OCI-LY3 (cell line): ENCODE measurements at regions not wholly inside any gene's neighbourhood (a gene's known extent, or its start where the extent isn't known, plus 50 kb on each side); places are given as distances from the start of the nearest gene placed in this dataset.

Experiments used
- EZH2phosphoT487 ChIP-seq: fragments of 200-600 bp; shearing (Covaris generic); IDR thresholded peaks from 2 replicates; pipeline ENCODE4 v1.6.1; 2018; ENCODE audit warnings: antibody characterized with exemption, mixed run types, low read depth
- TF ChIP-seq, protein P1 (sequence below): fragments of 200-600, 300-600 bp; sonication (generic); IDR thresholded peaks from 2 replicates; pipeline ENCODE4 v1.5.1; 2014; ENCODE audit warnings: antibody characterized with exemption, low read length, low read depth

DNA sequence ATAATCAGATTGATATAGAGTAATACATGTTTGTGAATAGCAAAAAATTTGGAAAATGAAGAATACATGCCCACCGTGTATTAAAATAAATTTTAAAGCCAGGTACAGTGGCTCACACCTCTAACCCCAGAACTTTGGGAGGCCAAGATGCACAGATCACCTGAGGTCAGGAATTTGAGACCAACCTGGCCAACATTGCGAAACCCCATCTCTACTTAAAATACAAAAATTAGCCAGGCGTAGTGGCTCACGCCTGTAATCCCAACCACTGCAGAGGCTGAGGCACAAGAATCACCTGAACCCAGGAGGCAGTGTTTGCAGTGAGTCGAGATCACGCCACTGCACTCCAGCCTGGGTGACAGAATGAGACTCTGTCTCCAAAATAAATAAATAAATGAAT lies 266.3 kb downstream of the SI start:
- TF ChIP-seq, protein P1, sequence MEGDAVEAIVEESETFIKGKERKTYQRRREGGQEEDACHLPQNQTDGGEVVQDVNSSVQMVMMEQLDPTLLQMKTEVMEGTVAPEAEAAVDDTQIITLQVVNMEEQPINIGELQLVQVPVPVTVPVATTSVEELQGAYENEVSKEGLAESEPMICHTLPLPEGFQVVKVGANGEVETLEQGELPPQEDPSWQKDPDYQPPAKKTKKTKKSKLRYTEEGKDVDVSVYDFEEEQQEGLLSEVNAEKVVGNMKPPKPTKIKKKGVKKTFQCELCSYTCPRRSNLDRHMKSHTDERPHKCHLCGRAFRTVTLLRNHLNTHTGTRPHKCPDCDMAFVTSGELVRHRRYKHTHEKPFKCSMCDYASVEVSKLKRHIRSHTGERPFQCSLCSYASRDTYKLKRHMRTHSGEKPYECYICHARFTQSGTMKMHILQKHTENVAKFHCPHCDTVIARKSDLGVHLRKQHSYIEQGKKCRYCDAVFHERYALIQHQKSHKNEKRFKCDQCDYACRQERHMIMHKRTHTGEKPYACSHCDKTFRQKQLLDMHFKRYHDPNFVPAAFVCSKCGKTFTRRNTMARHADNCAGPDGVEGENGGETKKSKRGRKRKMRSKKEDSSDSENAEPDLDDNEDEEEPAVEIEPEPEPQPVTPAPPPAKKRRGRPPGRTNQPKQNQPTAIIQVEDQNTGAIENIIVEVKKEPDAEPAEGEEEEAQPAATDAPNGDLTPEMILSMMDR, result no peak
- no peak for TF ChIP-seq EZH2phosphoT487
